ENCODE measurements at regions not wholly inside any gene's neighbourhood (a gene's known extent, or its start where the extent isn't known, plus 50 kb on each side); places are given as distances from the start of the nearest gene placed in this dataset.

GRCh38 chr19:31979362-31979761, 366.0 kb upstream of the ZNF507 start:
- ChIA-PET CTCF (no interaction called here), POLR2A (no interaction called here)
- DNase-seq (ENCODE audit: low read depth, low spot score) = no peak
- no peak overlapping the region for H3K4me3 ChIP-seq (ENCODE audit: low read depth, low read length)
- no peak for TF ChIP-seq CTCF (IDR thresholded peaks at IDR 0.05; ENCODE audit: insufficient read depth, low read length, missing control alignments)

- no peak for DNase-seq (ENCODE audit: low read depth, low spot score)
- POLR2A ChIA-PET = no interaction called here
- H3K4me3 ChIP-seq (ENCODE audit: low read depth, low read length) = no peak overlapping the region
- CTCF ChIA-PET = no interaction called here
- no peak for TF ChIP-seq CTCF (IDR thresholded peaks at IDR 0.05; ENCODE audit: insufficient read depth, low read length, missing control alignments)
Measured at GRCh38 chr19:31979949-31980670, 365.3 kb upstream of the ZNF507 start.

GRCh38 chr19:31980796-31981195, 364.6 kb upstream of the ZNF507 start:
- TF ChIP-seq CTCF (IDR thresholded peaks at IDR 0.05; ENCODE audit: insufficient read depth, low read length, missing control alignments) = no peak
- POLR2A ChIA-PET = no interaction called here
- no peak for DNase-seq (ENCODE audit: low read depth, low spot score)
- H3K4me3 ChIP-seq (ENCODE audit: low read depth, low read length) = no peak overlapping the region
- CTCF ChIA-PET = no interaction called here

- CTCF ChIA-PET = no interaction called here
- POLR2A ChIA-PET = no interaction called here
- no peak for DNase-seq (ENCODE audit: low read depth, low spot score)
- H3K4me3 ChIP-seq (ENCODE audit: low read depth, low read length) = no peak overlapping the region
- TF ChIP-seq CTCF (IDR thresholded peaks at IDR 0.05; ENCODE audit: insufficient read depth, low read length, missing control alignments) = no peak
Measured at GRCh38 chr19:31981545-31981944, 363.9 kb upstream of the ZNF507 start.

GRCh38 chr19:31983647-31984046, 361.8 kb upstream of the ZNF507 start:
- DNase-seq (ENCODE audit: low read depth, low spot score) = no peak
- ChIA-PET POLR2A (no interaction called here), CTCF (no interaction called here)
- TF ChIP-seq CTCF (IDR thresholded peaks at IDR 0.05; ENCODE audit: insufficient read depth, low read length, missing control alignments) = no peak
- H3K4me3 ChIP-seq (ENCODE audit: low read depth, low read length) = no peak overlapping the region

GRCh38 chr19:31985001-31985605, 360.3 kb upstream of the ZNF507 start:
- ChIA-PET POLR2A (no interaction called here), CTCF (no interaction called here)
- H3K4me3 ChIP-seq (ENCODE audit: low read depth, low read length) = no peak overlapping the region
- no peak for TF ChIP-seq CTCF (IDR thresholded peaks at IDR 0.05; ENCODE audit: insufficient read depth, low read length, missing control alignments)
- DNase-seq (ENCODE audit: low read depth, low spot score) = no peak

Measured in AG04449 (cell line).